Activated naive CD8-positive, alpha-beta T cell (primary cell): ENCODE measurements at regions not wholly inside any gene's neighbourhood (a gene's known extent, or its start where the extent isn't known, plus 50 kb on each side); places are given as distances from the start of the nearest gene placed in this dataset.
A peak's percentile ranks its signal among the peaks of the same experiment; 100 is the strongest.

ENCODE experiments used
- H3K27ac Mint-ChIP-seq: one replicate; pipeline ENCODE4 v1.8.0; 2021; ENCODE audit warnings: mixed read lengths
- H3K27me3 Mint-ChIP-seq: one replicate; pipeline ENCODE4 v1.8.0; 2021; ENCODE audit warnings: mixed read lengths
- H3K36me3 Mint-ChIP-seq: one replicate; pipeline ENCODE4 v1.8.0; 2021; ENCODE audit warnings: mixed read lengths
- H3K4me1 Mint-ChIP-seq: one replicate; pipeline ENCODE4 v1.8.0; 2021; ENCODE audit warnings: low read depth, mixed read lengths
- H3K4me3 Mint-ChIP-seq: one replicate; pipeline ENCODE4 v1.8.0; 2021; ENCODE audit warnings: mild to moderate bottlenecking, mixed read lengths
- H3K9me3 Mint-ChIP-seq: one replicate; pipeline ENCODE4 v1.8.0; 2021; ENCODE audit warnings: low read depth, mixed read lengths

DNA sequence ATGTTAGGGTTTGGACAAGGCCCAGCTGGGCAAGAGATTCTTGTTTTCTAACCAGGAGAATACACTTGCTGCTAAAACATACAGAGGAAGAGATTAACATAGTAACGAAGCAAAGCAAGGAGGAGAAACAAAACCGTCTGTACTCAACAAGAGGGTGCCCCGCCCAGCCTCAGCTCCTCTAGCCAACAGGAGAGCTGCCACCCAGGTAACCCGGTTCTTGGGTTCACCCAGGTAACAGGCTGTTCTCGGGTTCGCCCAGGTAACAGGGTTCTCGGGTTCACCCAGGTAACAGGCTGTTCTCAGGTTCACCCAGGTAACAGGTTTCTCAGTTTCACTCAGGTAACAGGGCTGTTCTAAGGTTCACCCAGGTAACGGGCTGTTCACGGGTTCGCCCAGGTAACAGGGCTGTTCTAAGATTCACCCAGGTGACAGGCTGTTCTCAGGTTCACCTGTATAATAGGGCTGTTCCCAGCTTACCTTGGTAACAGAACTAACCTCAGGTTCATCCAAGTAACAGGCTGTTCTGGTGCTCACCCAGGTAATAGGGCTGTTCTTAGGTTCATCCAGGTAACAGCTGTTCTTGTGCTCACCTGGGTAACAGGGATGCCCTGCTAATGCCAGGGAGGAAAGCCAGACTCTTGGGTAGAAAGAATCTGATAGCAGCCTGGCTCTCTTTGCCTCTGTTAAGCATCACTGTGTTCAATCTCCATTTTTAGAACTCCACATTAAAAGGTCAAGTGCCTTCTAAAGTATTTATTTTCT lies 271.6 kb downstream of the SYK start:
- Mint-ChIP-seq H3K9me3 (no peaks in the 10 kb centered on the region), H3K4me3 (no peak overlapping the region), H3K27ac (peak overlapping the region; percentile 64), H3K36me3 (no peaks in the 10 kb centered on the region), H3K27me3 (no peaks in the 10 kb centered on the region), H3K4me1 (peaks cover 9% of the 10 kb centered on the region)

DNA sequence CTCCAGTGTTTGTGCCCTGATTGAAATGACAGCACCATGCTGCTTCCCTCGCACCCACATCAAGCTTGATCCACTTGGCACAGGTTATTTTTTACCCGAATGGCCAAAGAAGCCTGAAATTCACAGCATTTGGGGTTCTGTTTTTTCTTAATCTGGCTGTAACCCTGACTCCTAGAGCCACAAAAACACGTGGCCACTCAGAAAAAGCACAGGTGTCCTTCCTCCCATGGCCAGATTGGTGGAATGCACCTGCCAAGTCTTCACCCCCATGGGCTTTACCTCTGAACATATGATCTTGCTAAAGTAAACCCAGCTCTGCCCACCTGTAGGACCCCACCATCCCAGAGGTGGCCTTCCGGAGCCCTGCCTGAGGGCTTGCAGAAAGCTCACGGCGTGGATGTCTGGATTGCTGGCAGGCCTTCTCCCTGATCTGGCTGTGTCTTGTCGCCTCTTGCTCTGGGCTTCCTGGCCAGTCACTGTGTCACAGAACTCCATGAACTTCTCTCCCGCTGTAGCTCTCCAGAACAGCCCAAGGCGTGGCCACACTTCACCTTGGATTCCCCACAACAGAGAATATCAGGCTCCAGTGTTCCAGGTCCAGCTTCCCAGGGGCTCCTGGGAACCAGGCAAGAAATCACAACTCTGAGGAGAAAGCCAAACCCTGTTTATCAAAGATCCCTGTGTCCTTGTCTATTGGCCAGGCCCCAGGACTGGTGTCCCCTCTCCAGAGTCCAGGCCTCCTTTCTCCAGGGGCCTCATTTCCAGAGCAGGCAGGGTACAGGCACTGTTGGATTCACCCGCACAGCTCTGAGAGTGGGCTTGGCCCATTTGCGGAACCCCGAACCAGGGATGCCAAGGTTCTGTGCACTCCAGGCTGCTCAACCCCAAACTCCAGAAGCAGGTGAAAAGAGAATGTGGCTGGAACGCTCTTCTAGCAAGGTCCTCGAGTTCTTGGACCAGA lies 272.5 kb downstream of the SYK start:
- no peaks in the 10 kb centered on the region for H3K27me3 Mint-ChIP-seq
- no peaks in the 10 kb centered on the region for H3K9me3 Mint-ChIP-seq
- no peak overlapping the region for H3K4me3 Mint-ChIP-seq
- H3K27ac Mint-ChIP-seq: peak overlapping the region; percentile 64
- peaks cover 9% of the 10 kb centered on the region for H3K4me1 Mint-ChIP-seq
- H3K36me3 Mint-ChIP-seq: no peaks in the 10 kb centered on the region

DNA sequence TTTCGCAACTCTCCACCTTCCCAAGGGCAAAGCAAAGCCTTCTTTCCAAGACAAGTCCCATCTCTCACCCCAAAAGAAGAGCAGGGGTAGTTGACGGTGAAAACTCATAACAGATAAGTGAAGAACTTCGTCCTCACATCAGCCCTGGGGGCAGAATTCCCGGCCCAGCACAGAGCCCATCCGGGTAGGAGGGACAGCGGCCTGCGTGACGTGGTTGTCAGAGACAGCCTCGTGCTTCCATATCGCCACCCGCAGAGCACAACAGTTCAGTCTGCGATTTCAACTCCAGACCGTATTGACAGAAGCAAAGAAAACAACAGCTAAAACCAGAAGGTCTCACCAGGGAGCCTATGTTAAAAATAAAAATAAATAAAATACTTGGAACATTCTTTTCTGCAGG lies 273.2 kb downstream of the SYK start:
- Mint-ChIP-seq H3K4me3 (no peak overlapping the region), H3K27ac (no peak overlapping the region), H3K27me3 (no peaks in the 10 kb centered on the region), H3K36me3 (no peaks in the 10 kb centered on the region), H3K4me1 (peaks cover 8% of the 10 kb centered on the region), H3K9me3 (no peaks in the 10 kb centered on the region)

DNA sequence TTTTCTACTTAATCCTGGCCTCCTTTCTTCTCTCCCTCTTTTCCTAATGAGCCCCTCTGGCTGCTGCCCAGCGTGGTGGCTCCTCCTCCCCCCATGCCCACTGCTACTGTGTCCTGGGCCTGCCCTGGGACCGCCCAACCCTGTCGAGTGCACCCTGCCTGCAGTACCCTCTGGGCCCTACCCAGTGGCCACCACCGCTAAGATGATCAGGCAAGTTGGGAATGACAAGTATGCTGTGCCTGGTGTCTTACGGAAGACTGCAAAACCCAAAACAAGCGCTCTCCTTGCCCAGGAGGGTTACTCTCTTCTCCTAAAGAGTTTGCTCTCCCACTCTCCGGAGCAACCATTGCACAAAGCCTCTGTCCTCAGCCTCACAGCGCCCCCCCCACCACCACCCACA lies 273.7 kb downstream of the SYK start:
- no peaks in the 10 kb centered on the region for H3K36me3 Mint-ChIP-seq
- peaks cover 8% of the 10 kb centered on the region for H3K4me1 Mint-ChIP-seq
- no peaks in the 10 kb centered on the region for H3K27me3 Mint-ChIP-seq
- H3K27ac Mint-ChIP-seq: peak overlapping the region; percentile 22
- no peaks in the 10 kb centered on the region for H3K9me3 Mint-ChIP-seq
- H3K4me3 Mint-ChIP-seq: no peak overlapping the region

DNA sequence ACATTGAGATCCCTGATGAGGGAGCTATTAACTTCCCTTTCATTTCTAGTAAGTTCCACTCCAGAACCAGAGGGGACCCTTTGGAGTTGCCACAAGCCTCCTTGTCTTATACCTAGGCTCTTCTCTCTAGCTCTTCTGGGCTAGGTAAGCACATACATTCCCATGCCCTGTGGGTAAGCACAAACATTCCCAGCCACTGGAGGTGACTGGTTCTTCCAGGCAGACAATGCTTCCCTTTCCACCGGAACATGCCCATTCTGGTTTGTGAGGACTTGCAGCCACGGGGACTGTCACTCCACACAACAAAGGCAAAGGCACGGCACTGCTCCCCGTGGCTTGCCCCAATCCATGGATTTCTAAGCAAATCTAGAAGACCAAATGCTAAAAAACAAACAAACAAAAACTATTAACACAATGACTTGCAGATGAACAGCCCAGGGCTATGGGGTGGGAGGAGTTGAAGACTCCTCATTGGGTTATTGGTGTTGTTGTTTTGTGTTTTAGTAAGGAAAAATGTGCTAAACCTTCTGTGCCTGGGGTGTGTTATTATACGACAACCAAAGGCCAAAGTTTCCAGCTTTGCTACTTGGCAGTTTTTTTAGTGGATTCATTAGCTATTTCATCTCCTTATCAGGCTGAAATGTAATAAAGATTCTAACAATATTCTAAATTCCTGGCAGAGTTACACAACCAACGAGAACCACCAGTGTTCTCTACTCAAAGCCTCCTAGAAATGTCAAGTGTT lies 276.2 kb downstream of the SYK start:
- no peak overlapping the region for H3K4me3 Mint-ChIP-seq
- H3K4me1 Mint-ChIP-seq: no peaks in the 10 kb centered on the region
- H3K36me3 Mint-ChIP-seq: no peaks in the 10 kb centered on the region
- no peaks in the 10 kb centered on the region for H3K9me3 Mint-ChIP-seq
- H3K27ac Mint-ChIP-seq: no peak overlapping the region
- H3K27me3 Mint-ChIP-seq: no peaks in the 10 kb centered on the region

DNA sequence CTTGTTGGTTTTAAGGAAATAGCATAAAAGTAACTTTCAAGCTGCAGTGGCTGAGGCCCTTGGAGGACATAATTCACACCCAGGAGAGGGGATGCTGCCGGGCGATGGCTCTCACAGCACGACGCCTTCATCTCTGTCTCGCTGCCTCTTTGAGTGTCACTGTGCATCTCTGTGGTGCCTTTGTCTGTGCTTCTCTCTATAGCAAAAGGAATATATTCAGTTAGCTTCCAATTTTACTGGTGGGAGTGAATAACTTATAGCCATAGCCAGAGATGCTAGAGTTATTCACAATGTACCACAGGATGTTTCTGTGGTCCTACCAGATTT lies 276.7 kb downstream of the SYK start:
- no peaks in the 10 kb centered on the region for H3K27me3 Mint-ChIP-seq
- H3K36me3 Mint-ChIP-seq: no peaks in the 10 kb centered on the region
- H3K9me3 Mint-ChIP-seq: no peaks in the 10 kb centered on the region
- no peak overlapping the region for H3K27ac Mint-ChIP-seq
- H3K4me3 Mint-ChIP-seq: no peak overlapping the region
- H3K4me1 Mint-ChIP-seq: no peaks in the 10 kb centered on the region

DNA sequence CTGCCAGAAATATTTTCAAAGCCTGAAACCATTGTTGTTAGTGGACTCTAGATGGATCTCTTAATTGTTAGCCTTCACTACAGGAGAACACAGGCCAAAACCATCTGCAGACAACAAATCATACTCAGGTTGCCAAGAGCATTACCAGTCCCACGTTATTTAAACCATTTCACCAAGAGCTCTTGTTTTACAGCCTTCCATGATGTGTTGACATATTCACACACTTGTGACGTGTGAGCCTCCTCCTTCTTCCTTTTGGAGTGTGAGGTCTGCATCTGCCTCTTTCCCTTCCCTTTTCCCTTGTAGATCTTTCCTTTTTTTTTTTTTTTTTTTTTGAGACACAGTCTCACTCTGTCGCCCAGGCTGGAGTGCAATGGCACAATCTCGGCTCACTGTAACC lies 279.0 kb downstream of the AUH start:
- peaks cover 2% of the 10 kb centered on the region for H3K4me1 Mint-ChIP-seq
- H3K27ac Mint-ChIP-seq: no peak overlapping the region
- H3K36me3 Mint-ChIP-seq: peaks cover 2% of the 10 kb centered on the region
- no peaks in the 10 kb centered on the region for H3K9me3 Mint-ChIP-seq
- no peak overlapping the region for H3K4me3 Mint-ChIP-seq
- no peaks in the 10 kb centered on the region for H3K27me3 Mint-ChIP-seq

DNA sequence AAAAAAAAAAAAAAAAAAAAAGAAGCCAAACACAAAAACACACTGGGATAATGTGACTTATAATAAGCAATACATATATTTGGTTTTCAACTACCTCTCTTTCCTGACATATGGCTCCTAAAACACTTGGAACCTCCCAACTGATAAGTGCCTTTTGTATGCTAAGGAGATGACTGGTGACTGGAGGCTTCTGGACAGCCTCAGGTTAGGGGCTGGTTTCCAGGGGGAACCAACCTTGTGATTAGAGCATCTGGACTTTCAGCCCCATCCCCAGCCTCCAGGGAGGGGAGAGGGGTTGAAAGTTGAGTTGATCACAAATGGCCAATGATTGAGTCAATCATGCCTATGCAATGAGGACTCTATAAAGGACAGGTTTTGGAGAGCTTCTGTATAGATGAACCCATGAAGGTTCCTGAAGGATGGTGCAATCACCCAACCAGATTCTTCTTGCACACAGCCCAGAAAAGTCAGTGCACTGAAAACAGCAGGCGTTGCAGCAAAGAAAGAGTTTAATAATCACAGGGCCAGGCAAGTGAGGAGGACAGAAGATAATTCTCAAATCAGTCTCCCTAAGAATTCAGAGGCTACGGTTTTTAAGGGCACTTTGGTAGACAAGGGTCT lies 276.7 kb downstream of the AUH start:
- H3K9me3 Mint-ChIP-seq: no peaks in the 10 kb centered on the region
- peaks cover 2% of the 10 kb centered on the region for H3K4me1 Mint-ChIP-seq
- H3K4me3 Mint-ChIP-seq: no peak overlapping the region
- H3K27me3 Mint-ChIP-seq: no peaks in the 10 kb centered on the region
- peaks cover 2% of the 10 kb centered on the region for H3K36me3 Mint-ChIP-seq
- no peak overlapping the region for H3K27ac Mint-ChIP-seq

DNA sequence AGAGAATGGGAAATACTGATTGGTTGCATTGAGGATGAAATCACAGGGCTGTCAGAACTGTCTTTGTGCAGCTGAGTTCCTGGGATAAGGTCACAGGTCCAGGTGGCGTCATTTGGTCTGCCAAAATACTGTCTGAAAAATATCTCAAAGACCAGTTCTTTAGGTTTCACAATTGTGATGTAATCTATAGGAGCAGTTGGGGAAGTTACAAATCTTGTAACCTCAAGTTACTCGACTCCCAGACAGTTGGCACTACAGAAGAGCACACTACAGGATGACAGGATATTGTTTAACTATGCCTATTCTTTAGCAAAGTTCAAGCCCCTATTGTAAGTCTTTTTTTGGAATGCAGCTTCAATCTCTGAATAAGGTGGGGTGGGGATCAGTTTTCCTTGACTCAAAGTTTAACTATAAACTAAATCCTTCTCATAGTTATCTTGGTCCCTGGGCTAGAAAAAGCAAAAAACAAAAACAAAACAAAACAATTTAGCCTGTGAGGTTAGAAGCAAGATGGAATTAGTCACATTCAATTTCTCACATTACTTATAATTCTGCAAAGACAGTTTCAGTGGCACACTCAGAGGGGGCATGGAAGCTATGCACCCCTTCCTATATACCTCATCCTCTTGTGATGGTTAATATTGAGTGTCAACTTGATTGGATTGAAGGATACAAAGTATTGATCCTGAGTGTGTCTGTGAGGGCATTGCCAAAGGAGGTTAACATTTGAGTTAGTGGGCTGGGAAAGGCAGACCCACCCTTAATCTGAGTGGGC lies 276.0 kb downstream of the AUH start:
- Mint-ChIP-seq H3K4me3 (no peak overlapping the region), H3K9me3 (no peaks in the 10 kb centered on the region), H3K27ac (peak overlapping the region; percentile 11), H3K4me1 (peaks cover 2% of the 10 kb centered on the region), H3K36me3 (peaks cover 2% of the 10 kb centered on the region), H3K27me3 (no peaks in the 10 kb centered on the region)

DNA sequence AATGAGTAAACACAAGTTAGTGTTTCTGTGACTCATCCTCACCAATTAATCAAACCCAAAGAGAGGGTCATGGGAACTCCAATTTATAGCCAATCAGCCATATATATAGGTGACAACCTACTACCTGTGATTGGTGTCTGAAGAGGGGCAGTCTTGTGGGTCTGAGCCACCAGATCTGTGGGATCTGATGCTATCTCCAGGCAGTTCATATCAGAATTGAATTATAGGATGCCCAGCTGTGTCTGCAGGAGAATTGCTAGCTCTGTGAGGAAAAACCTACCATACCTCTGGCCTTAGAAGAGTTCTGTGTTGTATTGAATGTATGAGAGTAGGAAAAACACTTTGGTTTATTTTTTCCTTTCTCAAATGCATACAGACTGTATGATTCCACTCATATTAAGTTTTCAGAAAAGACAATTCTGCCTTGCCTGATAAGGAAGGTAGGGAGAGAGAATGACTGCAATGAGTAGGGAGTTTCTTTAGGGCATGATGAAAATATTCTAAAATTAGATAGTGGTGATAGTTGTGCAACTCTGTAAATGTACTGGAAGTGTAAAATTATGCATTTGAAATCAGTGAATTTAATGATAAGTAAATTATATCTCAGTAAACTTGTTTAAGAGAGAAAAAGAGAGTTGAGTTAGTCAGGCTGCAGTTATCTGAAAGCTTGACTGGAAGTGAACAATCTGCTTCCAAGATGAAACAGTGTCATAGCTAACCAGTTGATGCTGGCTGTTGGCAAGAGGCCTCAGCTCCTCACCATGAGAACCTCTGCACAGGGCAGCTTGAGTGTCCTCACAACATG lies 274.9 kb downstream of the AUH start:
- Mint-ChIP-seq H3K27ac (no peak overlapping the region), H3K4me3 (no peak overlapping the region), H3K36me3 (peaks cover 2% of the 10 kb centered on the region), H3K9me3 (no peaks in the 10 kb centered on the region), H3K4me1 (peaks cover 2% of the 10 kb centered on the region), H3K27me3 (no peaks in the 10 kb centered on the region)

DNA sequence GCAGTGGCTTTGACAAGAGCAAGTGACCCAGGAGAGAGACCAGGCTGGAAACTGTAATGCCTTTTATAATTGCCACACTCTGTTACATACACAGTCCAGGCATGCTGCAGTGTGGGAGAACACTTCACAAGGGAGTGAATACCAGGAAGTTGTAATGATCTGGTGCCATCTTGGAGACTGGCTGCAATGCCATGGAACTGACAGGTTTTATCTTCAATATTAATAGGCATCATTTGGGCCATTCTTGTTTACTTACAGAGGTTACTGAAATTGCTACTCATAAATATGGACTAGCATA lies 274.3 kb downstream of the AUH start:
- Mint-ChIP-seq H3K27ac (no peak overlapping the region), H3K4me1 (peaks cover 2% of the 10 kb centered on the region), H3K36me3 (peaks cover 2% of the 10 kb centered on the region), H3K27me3 (no peaks in the 10 kb centered on the region), H3K9me3 (no peaks in the 10 kb centered on the region), H3K4me3 (no peak overlapping the region)

DNA sequence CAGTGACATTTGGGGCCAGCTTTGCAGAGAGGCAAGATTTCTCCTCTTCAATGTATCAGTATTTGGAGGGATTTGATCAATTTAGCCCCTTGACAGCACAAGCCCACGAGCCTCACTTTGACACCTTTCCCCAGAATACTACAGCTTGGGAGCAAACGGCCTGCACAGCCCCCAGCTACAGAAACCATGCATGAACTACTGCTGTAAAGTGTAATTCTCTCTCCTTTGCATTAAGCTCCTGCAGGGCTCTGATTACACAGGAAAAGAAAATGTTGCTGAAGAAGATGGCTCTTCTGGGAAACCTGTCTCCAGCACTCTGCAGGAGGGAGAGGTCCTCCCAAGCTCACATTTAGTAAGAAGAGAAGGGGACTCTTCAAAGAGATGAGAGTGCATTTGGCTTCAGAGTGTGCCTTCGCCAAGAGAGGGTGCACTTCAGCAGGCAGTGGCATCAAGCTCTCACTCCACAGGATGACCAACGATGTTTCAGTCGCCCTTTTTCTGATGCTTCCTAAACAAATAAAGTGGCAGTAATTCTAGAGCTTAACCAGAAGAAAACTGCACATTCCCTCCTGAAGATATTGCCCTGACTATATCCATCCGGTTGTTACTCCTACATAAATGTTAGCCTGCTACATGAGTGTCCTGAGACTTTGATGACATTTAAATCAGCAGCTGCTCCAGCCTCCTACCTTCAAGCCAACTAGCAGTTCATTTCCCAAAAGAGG lies 272.2 kb downstream of the AUH start:
- peaks cover 9% of the 10 kb centered on the region for H3K9me3 Mint-ChIP-seq
- peak overlapping the region; percentile 41 for H3K27ac Mint-ChIP-seq
- peaks cover 3% of the 10 kb centered on the region for H3K4me1 Mint-ChIP-seq
- H3K27me3 Mint-ChIP-seq: no peaks in the 10 kb centered on the region
- no peak overlapping the region for H3K4me3 Mint-ChIP-seq
- H3K36me3 Mint-ChIP-seq: peaks cover 9% of the 10 kb centered on the region

DNA sequence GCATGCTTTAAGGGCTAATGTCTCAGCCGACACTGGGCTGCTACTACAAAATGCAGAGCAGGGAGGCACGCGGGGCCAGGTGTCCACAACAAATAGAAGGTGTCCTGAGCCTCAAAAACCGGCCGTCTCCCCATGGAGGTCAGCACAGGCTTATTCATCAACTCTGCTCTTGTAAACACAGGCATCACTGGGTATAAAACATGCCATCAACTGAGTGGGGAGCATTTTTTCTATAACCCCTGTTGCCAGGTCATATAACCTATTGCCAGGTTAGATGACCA lies 271.6 kb downstream of the AUH start:
- peaks cover 11% of the 10 kb centered on the region for H3K36me3 Mint-ChIP-seq
- H3K27me3 Mint-ChIP-seq: no peaks in the 10 kb centered on the region
- peak overlapping the region; percentile 41 for H3K27ac Mint-ChIP-seq
- H3K4me1 Mint-ChIP-seq: peaks cover 5% of the 10 kb centered on the region
- peaks cover 11% of the 10 kb centered on the region for H3K9me3 Mint-ChIP-seq
- H3K4me3 Mint-ChIP-seq: no peak overlapping the region
